Lower leg skin (tissue), 4 donors: ENCODE measurements at regions not wholly inside any gene's neighbourhood (a gene's known extent, or its start where the extent isn't known, plus 50 kb on each side); places are given as distances from the start of the nearest gene placed in this dataset.

Source experiments
- DNase-seq, 2 donors: peaks; one replicate each; pipeline ENCODE4 v3.0.0-alpha.2; 2019; ENCODE audit warnings: low spot score in 2 of 2
- H3K4me3 ChIP-seq: fragments of 200-600 bp; sonication (generic); 2 replicates; pipeline ENCODE4 v1.5.1; 2017; ENCODE audit warnings: mild to moderate bottlenecking, low read depth; ENCODE audit not compliant: poor library complexity, severe bottlenecking
- POLR2A ChIP-seq, 2 donors: fragments of 450-650 bp; IDR thresholded peaks; one replicate each; pipeline ENCODE4 v1.6.1; 2016 to 2017; ENCODE audit warnings: antibody characterized with exemption in 2 of 2, mild to moderate bottlenecking in 1 of 2, moderate library complexity in 1 of 2
- WGBS, 2 donors: methylation state at CpG; one replicate each; pipeline ENCODE4 v1.1.5; 2018; 5-methylcytosine and 5-hydroxymethylcytosine counted together
- intact Hi-C: fragments of 100-400 bp; cut with DNase I; formaldehyde crosslinking; loops from one replicate; pipeline ENCODE4 v1.15.0; 2023; ENCODE audit warnings: low total_unique reads
- TF ChIP-seq, protein P1 (sequence below), 3 donors: fragments of 450-650 bp; IDR thresholded peaks; one replicate each; pipeline ENCODE4 v1.5.1; 2016; ENCODE audit warnings: antibody characterized with exemption in 3 of 3, mild to moderate bottlenecking in 3 of 3, moderate library complexity in 2 of 3

DNA sequence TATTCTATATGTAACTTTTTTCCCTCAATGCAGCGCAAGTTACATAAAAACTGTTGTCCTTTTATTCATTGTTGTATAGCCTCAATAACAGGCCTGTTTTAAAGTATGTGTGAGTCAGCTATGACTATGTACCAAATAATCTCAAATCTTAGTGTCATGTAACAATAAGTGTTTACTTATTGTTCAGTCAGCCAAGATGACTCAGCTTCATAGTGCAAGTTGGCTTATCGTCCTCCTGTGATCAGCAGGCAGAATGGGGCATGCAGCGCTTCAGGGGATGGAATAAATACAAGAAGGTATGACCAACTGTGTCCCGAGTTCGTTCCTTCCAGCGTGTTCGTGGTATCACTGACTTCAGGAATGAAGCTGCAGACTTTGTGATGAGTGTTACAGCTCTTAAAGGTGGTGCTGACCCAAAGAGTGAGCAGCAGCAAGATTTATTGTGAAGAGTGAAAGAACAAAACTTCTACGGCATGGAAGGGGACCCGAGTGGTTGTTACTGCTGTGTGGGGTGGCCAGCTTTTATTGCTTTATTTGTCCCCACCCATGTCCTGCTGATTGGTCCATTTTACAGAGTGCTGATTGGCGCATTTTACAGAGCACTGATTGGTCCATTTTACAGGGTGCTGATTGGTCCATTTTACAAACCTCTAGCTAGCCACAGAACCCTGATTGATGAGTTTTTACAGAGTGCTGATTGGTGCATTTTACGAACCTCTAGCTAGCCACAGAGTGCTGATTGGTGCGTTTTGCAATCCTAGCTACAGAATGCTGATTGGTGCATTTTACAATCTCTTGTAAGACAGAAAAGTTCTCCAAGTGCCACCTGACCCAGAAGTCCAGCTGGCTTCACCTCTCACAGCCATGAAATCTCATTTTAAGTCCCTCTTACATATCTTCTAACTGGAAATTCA lies 1016.0 kb downstream of the MCTP2 start:
- TF ChIP-seq, protein P1, sequence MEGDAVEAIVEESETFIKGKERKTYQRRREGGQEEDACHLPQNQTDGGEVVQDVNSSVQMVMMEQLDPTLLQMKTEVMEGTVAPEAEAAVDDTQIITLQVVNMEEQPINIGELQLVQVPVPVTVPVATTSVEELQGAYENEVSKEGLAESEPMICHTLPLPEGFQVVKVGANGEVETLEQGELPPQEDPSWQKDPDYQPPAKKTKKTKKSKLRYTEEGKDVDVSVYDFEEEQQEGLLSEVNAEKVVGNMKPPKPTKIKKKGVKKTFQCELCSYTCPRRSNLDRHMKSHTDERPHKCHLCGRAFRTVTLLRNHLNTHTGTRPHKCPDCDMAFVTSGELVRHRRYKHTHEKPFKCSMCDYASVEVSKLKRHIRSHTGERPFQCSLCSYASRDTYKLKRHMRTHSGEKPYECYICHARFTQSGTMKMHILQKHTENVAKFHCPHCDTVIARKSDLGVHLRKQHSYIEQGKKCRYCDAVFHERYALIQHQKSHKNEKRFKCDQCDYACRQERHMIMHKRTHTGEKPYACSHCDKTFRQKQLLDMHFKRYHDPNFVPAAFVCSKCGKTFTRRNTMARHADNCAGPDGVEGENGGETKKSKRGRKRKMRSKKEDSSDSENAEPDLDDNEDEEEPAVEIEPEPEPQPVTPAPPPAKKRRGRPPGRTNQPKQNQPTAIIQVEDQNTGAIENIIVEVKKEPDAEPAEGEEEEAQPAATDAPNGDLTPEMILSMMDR (IDR thresholded peaks at IDR 0.05) = no peak
- no peak for TF ChIP-seq POLR2A (IDR thresholded peaks at IDR 0.05)
- intact Hi-C loops = no loop called here
- no peak for DNase-seq
- WGBS, 2 donors = 55 to 61% methylated on average over 12 of the region's 12 CpGs
- no peak overlapping the region for H3K4me3 ChIP-seq

DNA sequence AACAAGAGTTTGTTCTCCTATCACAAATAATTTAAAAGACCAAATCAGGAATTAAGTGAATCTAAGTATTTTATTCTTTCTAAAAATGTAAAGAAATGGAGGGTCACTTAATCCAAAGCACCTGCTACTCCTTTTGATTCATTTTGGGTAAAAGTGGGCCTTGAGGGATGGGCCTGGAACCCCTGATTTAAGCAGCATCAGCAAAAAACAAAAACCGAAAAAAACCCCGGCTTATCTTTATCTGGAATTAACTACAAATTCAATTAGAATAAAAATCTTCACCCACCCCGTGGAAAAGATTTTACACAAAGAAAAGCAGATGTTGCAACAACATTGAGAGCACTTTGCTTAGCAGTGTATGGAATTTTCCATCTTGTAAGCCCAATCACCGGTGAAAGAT lies 1018.2 kb downstream of the MCTP2 start:
- intact Hi-C loops = no loop called here
- TF ChIP-seq POLR2A (IDR thresholded peaks at IDR 0.05) = no peak
- TF ChIP-seq, protein P1 (IDR thresholded peaks at IDR 0.05) = no peak
- H3K4me3 ChIP-seq = no peak overlapping the region
- 73 to 75% methylated on average over 4 of the region's 4 CpGs for WGBS, 2 donors
- no peak for DNase-seq

DNA sequence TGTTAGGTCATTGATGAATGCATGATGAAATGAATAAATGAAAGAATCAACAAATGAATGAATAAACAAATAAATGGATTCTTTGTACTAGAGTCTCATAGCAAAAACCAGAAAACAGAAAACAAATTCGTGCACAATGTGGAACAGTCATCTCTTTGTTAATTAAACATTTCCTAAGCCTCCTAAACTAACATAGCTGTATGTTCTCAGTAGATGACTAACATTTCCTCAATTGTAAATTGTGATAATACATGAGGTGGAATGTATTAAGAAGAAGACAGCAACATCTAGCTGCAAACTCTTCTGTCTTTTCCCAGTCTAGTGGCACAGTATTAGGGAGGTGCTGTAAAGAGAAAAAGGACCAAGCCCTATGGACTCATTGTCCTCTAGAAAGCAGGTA lies 1021.0 kb downstream of the MCTP2 start:
- 59 to 68% methylated on average over 1 of the region's 1 CpG for WGBS, 2 donors
- no peak overlapping the region for H3K4me3 ChIP-seq
- no peak for DNase-seq
- intact Hi-C loops = no loop called here
- TF ChIP-seq POLR2A (IDR thresholded peaks at IDR 0.05) = no peak
- TF ChIP-seq, protein P1 (IDR thresholded peaks at IDR 0.05) = no peak

DNA sequence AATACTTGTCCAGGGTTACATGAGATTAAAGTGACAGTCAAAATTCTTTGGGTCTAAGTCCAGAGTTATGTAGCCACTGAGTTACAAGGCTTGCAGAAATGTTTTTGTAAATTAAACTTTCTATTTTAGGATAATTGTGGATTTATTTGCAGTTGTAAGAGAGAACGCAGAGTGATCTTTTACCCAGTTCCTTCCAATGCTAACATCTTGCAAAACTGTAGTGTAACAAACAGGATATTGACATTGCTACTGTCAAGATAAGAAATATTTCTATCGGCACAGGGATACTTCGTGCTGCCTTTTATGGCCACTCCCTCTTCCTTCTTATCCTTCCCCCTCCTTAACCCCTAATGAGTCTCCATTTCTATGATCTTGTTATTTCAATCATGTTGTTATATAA lies 1022.9 kb downstream of the MCTP2 start:
- WGBS, 2 donors = 37 to 40% methylated on average over 3 of the region's 3 CpGs
- DNase-seq = no peak
- intact Hi-C loops = no loop called here
- TF ChIP-seq, protein P1 (IDR thresholded peaks at IDR 0.05) = no peak
- TF ChIP-seq POLR2A (IDR thresholded peaks at IDR 0.05) = no peak
- no peak overlapping the region for H3K4me3 ChIP-seq

DNA sequence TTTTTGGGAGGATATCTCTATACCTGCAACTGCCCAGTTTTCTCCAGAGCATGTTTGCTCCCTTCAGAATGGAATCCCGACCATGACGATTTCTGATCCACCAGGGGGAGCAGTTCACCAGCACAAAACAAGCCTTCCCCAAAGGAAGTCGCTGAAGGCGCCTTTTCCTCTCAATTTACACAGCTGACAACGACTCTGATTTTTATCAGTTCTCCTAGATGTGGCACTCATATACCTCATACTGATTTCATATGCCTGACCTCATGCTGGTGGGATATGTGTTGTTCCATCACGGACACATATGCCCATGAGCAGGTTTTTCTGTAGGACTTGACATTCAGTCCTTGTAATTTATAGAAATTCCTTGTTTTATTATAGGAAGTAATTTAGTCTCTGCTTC lies 1028.2 kb downstream of the MCTP2 start:
- TF ChIP-seq POLR2A (IDR thresholded peaks at IDR 0.05) = no peak
- TF ChIP-seq, protein P1 (IDR thresholded peaks at IDR 0.05) = peak in 1 of 3 donors; percentile 53
- intact Hi-C loops = no loop called here
- WGBS, 2 donors = 6 to 7% methylated on average over 6 of the region's 6 CpGs
- no peak overlapping the region for H3K4me3 ChIP-seq
- DNase-seq = peak; percentile 39 to 88
